PC-3 (cell line): ENCODE measurements at regions not wholly inside any gene's neighbourhood (a gene's known extent, or its start where the extent isn't known, plus 50 kb on each side); places are given as distances from the start of the nearest gene placed in this dataset.

Source experiments
- ATAC-seq: fragments of 200-7000 bp; cut with Tn5 transposase; 2 replicates; pipeline ENCODE4 v1.9.1; 2020; ENCODE audit warnings: mild to moderate bottlenecking, moderate library complexity
- BruUV-seq: library from RNA; stranded (reverse); fragments of 400-500 nt; replicated peaks from 2 replicates; lab custom pipeline; 2021; lab: Mats Ljungman, UMichigan
- CTCF ChIA-PET: fragments of 300-600 bp; sonication (Branson Sonifier 250); formaldehyde crosslinking; loops from one replicate; lab custom pipeline; 2022; ENCODE audit warnings: antibody characterized with exemption; lab: Charles Lee
- POLR2A ChIA-PET: fragments of 300-600 bp; sonication (Branson Sonifier 250); formaldehyde crosslinking; loops from one replicate; lab custom pipeline; 2022; ENCODE audit warnings: antibody characterized with exemption; ENCODE audit not compliant: unreplicated experiment; lab: Charles Lee
- DNase-seq: peaks from one replicate; pipeline ENCODE4 v3.0.0-alpha.2; 2015
- H2AFZ ChIP-seq: fragments of 300-600 bp; sonication (generic); 2 replicates; pipeline ENCODE4 v1.6.0; 2016; ENCODE audit warnings: antibody characterized with exemption, low read length
- H3F3A ChIP-seq: fragments of 300-600 bp; sonication (generic); one replicate; pipeline ENCODE4 v1.6.0; 2017; ENCODE audit warnings: antibody characterized with exemption, low read length, control low read depth, mild to moderate bottlenecking; ENCODE audit not compliant: unreplicated experiment
- H3K27ac ChIP-seq: fragments of 300-600 bp; sonication (generic); 2 replicates; pipeline ENCODE4 v1.5.1; 2016; ENCODE audit warnings: mild to moderate bottlenecking, low read length
- H3K27me3 ChIP-seq: fragments of 300-600 bp; sonication (generic); 2 replicates; pipeline ENCODE4 v1.6.1; 2016; ENCODE audit warnings: low read length, mixed read lengths
- H3K36me3 ChIP-seq: fragments of 300-600 bp; sonication (generic); 2 replicates; pipeline ENCODE4 v1.6.1; 2016; ENCODE audit warnings: low read depth, mixed run types, low read length, mixed read lengths
- H3K4me1 ChIP-seq: fragments of 300-600 bp; sonication (generic); 2 replicates; pipeline ENCODE4 v1.5.1; 2016; ENCODE audit warnings: low read length; ENCODE audit not compliant: insufficient read depth
- H3K4me2 ChIP-seq: fragments of 300-600 bp; sonication (generic); 2 replicates; pipeline ENCODE4 v1.6.0; 2016; ENCODE audit warnings: low read length
- H3K4me3 ChIP-seq: fragments of 300-600 bp; sonication (generic); 2 replicates; pipeline ENCODE4 v1.5.1; 2016; ENCODE audit warnings: mild to moderate bottlenecking, low read length, mixed read lengths
- H3K79me2 ChIP-seq: fragments of 300-600 bp; sonication (generic); 2 replicates; pipeline ENCODE4 v1.6.1; 2017; ENCODE audit warnings: low read length, mixed read lengths
- H3K9ac ChIP-seq: fragments of 300-600 bp; sonication (generic); 2 replicates; pipeline ENCODE4 v1.6.0; 2016; ENCODE audit warnings: mild to moderate bottlenecking, low read length
- H3K9me2 ChIP-seq: fragments of 300-600 bp; sonication (generic); replicated peaks from 2 replicates; pipeline ENCODE4 v1.6.1; 2016; ENCODE audit warnings: mixed run types, low read length, mixed read lengths
- H3K9me3 ChIP-seq: fragments of 300-600 bp; sonication (generic); 2 replicates; pipeline ENCODE4 v1.6.1; 2016; ENCODE audit warnings: low read length, mixed read lengths
- H4K20me1 ChIP-seq: fragments of 300-600 bp; sonication (generic); 2 replicates; pipeline ENCODE4 v1.6.1; 2016; ENCODE audit warnings: low read length, mixed read lengths
- CTCF ChIP-seq: fragments of 300-600 bp; sonication (generic); conservative IDR thresholded peaks from 2 replicates; pipeline ENCODE4 v1.5.1; 2017; ENCODE audit warnings: antibody characterized with exemption, low read depth, mild to moderate bottlenecking, low read length
- EZH2 ChIP-seq: fragments of 300-600 bp; sonication (generic); IDR thresholded peaks from one replicate; pipeline ENCODE4 v1.6.1; 2017; ENCODE audit warnings: antibody characterized with exemption, mild to moderate bottlenecking, low read length; ENCODE audit not compliant: unreplicated experiment
- EZH2phosphoT487 ChIP-seq: fragments of 300-600 bp; sonication (generic); IDR thresholded peaks from 2 replicates; pipeline ENCODE4 v1.6.1; 2018; ENCODE audit warnings: mild to moderate bottlenecking, antibody characterized with exemption, low read length, borderline replicate concordance
- intact Hi-C: fragments of 100-400 bp; cut with micrococcal nuclease; formaldehyde crosslinking; loops from 2 replicates; pipeline ENCODE4 v1.9.0; 2023

GRCh38 chr2:41595240-41595639, 452.6 kb upstream of the PKDCC start:
- no peaks in the 10 kb centered on the region for H3K9me3 ChIP-seq
- CTCF ChIA-PET = no interaction called here
- no peak overlapping the region for H3K9ac ChIP-seq
- no peaks in the 10 kb centered on the region for H3K79me2 ChIP-seq
- H3K36me3 ChIP-seq = no peaks in the 10 kb centered on the region
- intact Hi-C loops = no loop called here
- no peak overlapping the region for H3K27ac ChIP-seq
- H3K4me1 ChIP-seq = no peaks in the 10 kb centered on the region
- peak; percentile 50 for ATAC-seq
- no peak overlapping the region for H3K4me2 ChIP-seq
- no peak overlapping the region for H2AFZ ChIP-seq
- POLR2A ChIA-PET = no interaction called here
- H4K20me1 ChIP-seq = no peaks in the 10 kb centered on the region
- TF ChIP-seq EZH2phosphoT487 (no peak), EZH2 (no peak), CTCF (no peak)
- no peaks in the 10 kb centered on the region for H3F3A ChIP-seq
- H3K4me3 ChIP-seq = no peak overlapping the region
- no TSS peak for BruUV-seq
- DNase-seq = peak; percentile 44
- no peaks in the 10 kb centered on the region for H3K9me2 ChIP-seq
- H3K27me3 ChIP-seq = no peaks in the 10 kb centered on the region; the same call in 1 of the 2 replicates

GRCh38 chr2:41597680-41598079, 450.1 kb upstream of the PKDCC start:
- no peaks in the 10 kb centered on the region for H4K20me1 ChIP-seq
- no TSS peak for BruUV-seq
- ChIA-PET CTCF (no interaction called here), POLR2A (no interaction called here)
- no peaks in the 10 kb centered on the region for H3F3A ChIP-seq
- no peaks in the 10 kb centered on the region for H3K9me3 ChIP-seq
- H3K4me3 ChIP-seq = no peak overlapping the region
- no peaks in the 10 kb centered on the region for H3K79me2 ChIP-seq
- intact Hi-C loops = no loop called here
- TF ChIP-seq CTCF (no peak), EZH2 (no peak), EZH2phosphoT487 (no peak)
- no peaks in the 10 kb centered on the region; the same call in 1 of the 2 replicates for H3K27me3 ChIP-seq
- H3K9ac ChIP-seq = no peak overlapping the region
- H3K4me2 ChIP-seq = no peak overlapping the region
- DNase-seq (no peak), ATAC-seq (no peak)
- H3K36me3 ChIP-seq = no peaks in the 10 kb centered on the region
- no peaks in the 10 kb centered on the region for H3K9me2 ChIP-seq
- no peak overlapping the region for H2AFZ ChIP-seq
- H3K27ac ChIP-seq = 0 out of 2 replicates have a peak overlapping the region, but pooled peaks have one; percentile 17
- H3K4me1 ChIP-seq = no peaks in the 10 kb centered on the region

GRCh38 chr2:41598161-41598894, 449.5 kb upstream of the PKDCC start:
- ChIA-PET CTCF (no interaction called here), POLR2A (no interaction called here)
- Histone ChIP-seq H4K20me1 (no peaks in the 10 kb centered on the region), H3K79me2 (no peaks in the 10 kb centered on the region), H3K9me2 (no peaks in the 10 kb centered on the region), H2AFZ (no peak overlapping the region), H3F3A (no peaks in the 10 kb centered on the region), H3K36me3 (no peaks in the 10 kb centered on the region), H3K9me3 (no peaks in the 10 kb centered on the region), H3K27me3 (no peaks in the 10 kb centered on the region), H3K4me1 (no peaks in the 10 kb centered on the region), H3K4me3 (no peak overlapping the region), H3K9ac (no peak overlapping the region), H3K27ac (peak overlapping the region; percentile 18), H3K4me2 (no peak overlapping the region)
- ATAC-seq (peak; percentile 65), DNase-seq (peak; percentile 15)
- intact Hi-C loops = no loop called here
- no TSS peak for BruUV-seq
- TF ChIP-seq EZH2phosphoT487 (no peak), EZH2 (no peak), CTCF (no peak)
